ENCODE measurements at regions not wholly inside any gene's neighbourhood (a gene's known extent, or its start where the extent isn't known, plus 50 kb on each side); places are given as distances from the start of the nearest gene placed in this dataset.

- TF ChIP-seq CTCF (IDR thresholded peaks at IDR 0.05) = no peak
- TF ChIP-seq POLR2A (IDR thresholded peaks at IDR 0.05) = no peak
Observed at GRCh38 chr11:32026766-32027165, 64.1 kb upstream of the RCN1 start.

All from breast epithelium (tissue), 3 donors.